DND-41 (cell line): ENCODE measurements at regions not wholly inside any gene's neighbourhood (a gene's known extent, or its start where the extent isn't known, plus 50 kb on each side); places are given as distances from the start of the nearest gene placed in this dataset.

Source experiments
- EZH2 ChIP-seq: IDR thresholded peaks from 3 replicates; pipeline ENCODE4 v1.6.1; 2012; ENCODE audit warnings: borderline replicate concordance, low read depth, mild to moderate bottlenecking, moderate library complexity, low read length, inconsistent platforms; ENCODE audit not compliant: severe bottlenecking
- TF ChIP-seq, protein P1 (sequence below): IDR thresholded peaks from 2 replicates; pipeline ENCODE4 v1.5.1; 2012; ENCODE audit warnings: borderline replicate concordance, low read length, moderate library complexity, mild to moderate bottlenecking; ENCODE audit not compliant: poor library complexity, severe bottlenecking; ENCODE audit errors: extremely low read depth

GRCh38 chr3:159660901-159661300 lies 327.7 kb upstream of the IL12A start:
- TF ChIP-seq, protein P1, sequence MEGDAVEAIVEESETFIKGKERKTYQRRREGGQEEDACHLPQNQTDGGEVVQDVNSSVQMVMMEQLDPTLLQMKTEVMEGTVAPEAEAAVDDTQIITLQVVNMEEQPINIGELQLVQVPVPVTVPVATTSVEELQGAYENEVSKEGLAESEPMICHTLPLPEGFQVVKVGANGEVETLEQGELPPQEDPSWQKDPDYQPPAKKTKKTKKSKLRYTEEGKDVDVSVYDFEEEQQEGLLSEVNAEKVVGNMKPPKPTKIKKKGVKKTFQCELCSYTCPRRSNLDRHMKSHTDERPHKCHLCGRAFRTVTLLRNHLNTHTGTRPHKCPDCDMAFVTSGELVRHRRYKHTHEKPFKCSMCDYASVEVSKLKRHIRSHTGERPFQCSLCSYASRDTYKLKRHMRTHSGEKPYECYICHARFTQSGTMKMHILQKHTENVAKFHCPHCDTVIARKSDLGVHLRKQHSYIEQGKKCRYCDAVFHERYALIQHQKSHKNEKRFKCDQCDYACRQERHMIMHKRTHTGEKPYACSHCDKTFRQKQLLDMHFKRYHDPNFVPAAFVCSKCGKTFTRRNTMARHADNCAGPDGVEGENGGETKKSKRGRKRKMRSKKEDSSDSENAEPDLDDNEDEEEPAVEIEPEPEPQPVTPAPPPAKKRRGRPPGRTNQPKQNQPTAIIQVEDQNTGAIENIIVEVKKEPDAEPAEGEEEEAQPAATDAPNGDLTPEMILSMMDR: no peak
- no peak for TF ChIP-seq EZH2
